ENCODE measurements at regions not wholly inside any gene's neighbourhood (a gene's known extent, or its start where the extent isn't known, plus 50 kb on each side); places are given as distances from the start of the nearest gene placed in this dataset.

GRCh38 chrX:125850693-125851092 lies 315.4 kb downstream of the DCAF12L2 start:
- H3K4me1 ChIP-seq (ENCODE audit: low read depth, poor library complexity, severe bottlenecking), result no peaks in the 10 kb centered on the region
- no peak overlapping the region for H3K4me3 ChIP-seq (IDR thresholded peaks at IDR 0.05; ENCODE audit: insufficient read depth, low read depth, low read length)
- H3K4me2 ChIP-seq, result no peak overlapping the region

GRCh38 chrX:125883169-125883568 lies 282.9 kb downstream of the DCAF12L2 start:
- no peaks in the 10 kb centered on the region for H4K20me1 ChIP-seq (ENCODE audit: insufficient read depth)
- no peaks in the 10 kb centered on the region for H3K4me1 ChIP-seq (ENCODE audit: low read depth, poor library complexity, severe bottlenecking)
- no peak overlapping the region for H3K27ac ChIP-seq
- no peak for TF ChIP-seq CTCF (conservative IDR thresholded peaks at IDR 0.05; ENCODE audit: low read depth, low read length)
- no peak overlapping the region for H3K4me3 ChIP-seq (IDR thresholded peaks at IDR 0.05; ENCODE audit: insufficient read depth, low read depth, low read length)
- H3K4me2 ChIP-seq, result no peak overlapping the region
- no peaks in the 10 kb centered on the region for H3K79me2 ChIP-seq (ENCODE audit: insufficient read depth, low read depth)
- no peaks in the 10 kb centered on the region for H3K27me3 ChIP-seq (ENCODE audit: insufficient read depth, low read depth)
- no peak overlapping the region for H2AFZ ChIP-seq (ENCODE audit: low read depth)
- H3K9ac ChIP-seq, result no peak overlapping the region
- no peaks in the 10 kb centered on the region for H3K36me3 ChIP-seq (ENCODE audit: insufficient read depth)

More at GRCh38 chrX:125850693-125851092, 315.4 kb downstream of the DCAF12L2 start:
- Histone ChIP-seq H3K36me3 (ENCODE audit: insufficient read depth) (no peaks in the 10 kb centered on the region), H3K27ac (no peak overlapping the region), H3K27me3 (ENCODE audit: insufficient read depth, low read depth) (no peaks in the 10 kb centered on the region), H3K79me2 (ENCODE audit: insufficient read depth, low read depth) (no peaks in the 10 kb centered on the region), H3K9ac (no peak overlapping the region), H4K20me1 (ENCODE audit: insufficient read depth) (no peaks in the 10 kb centered on the region), H2AFZ (ENCODE audit: low read depth) (no peak overlapping the region)
- TF ChIP-seq CTCF (conservative IDR thresholded peaks at IDR 0.05; ENCODE audit: low read depth, low read length), result no peak

GRCh38 chrX:125894947-125895346 lies 271.1 kb downstream of the DCAF12L2 start:
- TF ChIP-seq CTCF (conservative IDR thresholded peaks at IDR 0.05; ENCODE audit: low read depth, low read length), result no peak
- Histone ChIP-seq H3K9ac (no peak overlapping the region), H3K4me2 (no peak overlapping the region), H3K36me3 (ENCODE audit: insufficient read depth) (no peaks in the 10 kb centered on the region), H3K27ac (no peak overlapping the region), H2AFZ (ENCODE audit: low read depth) (no peak overlapping the region), H3K27me3 (ENCODE audit: insufficient read depth, low read depth) (no peaks in the 10 kb centered on the region), H4K20me1 (ENCODE audit: insufficient read depth) (no peaks in the 10 kb centered on the region), H3K79me2 (ENCODE audit: insufficient read depth, low read depth) (no peaks in the 10 kb centered on the region), H3K4me3 (IDR thresholded peaks at IDR 0.05; ENCODE audit: insufficient read depth, low read depth, low read length) (no peak overlapping the region), H3K4me1 (ENCODE audit: low read depth, poor library complexity, severe bottlenecking) (no peaks in the 10 kb centered on the region)

GRCh38 chrX:125895518-125895917 lies 270.6 kb downstream of the DCAF12L2 start:
- H3K79me2 ChIP-seq (ENCODE audit: insufficient read depth, low read depth), result no peaks in the 10 kb centered on the region
- H3K36me3 ChIP-seq (ENCODE audit: insufficient read depth), result no peaks in the 10 kb centered on the region
- no peak overlapping the region for H3K9ac ChIP-seq
- H3K4me2 ChIP-seq, result no peak overlapping the region
- no peaks in the 10 kb centered on the region for H3K4me1 ChIP-seq (ENCODE audit: low read depth, poor library complexity, severe bottlenecking)
- TF ChIP-seq CTCF (conservative IDR thresholded peaks at IDR 0.05; ENCODE audit: low read depth, low read length), result no peak
- no peaks in the 10 kb centered on the region for H3K27me3 ChIP-seq (ENCODE audit: insufficient read depth, low read depth)
- H4K20me1 ChIP-seq (ENCODE audit: insufficient read depth), result no peaks in the 10 kb centered on the region
- no peak overlapping the region for H2AFZ ChIP-seq (ENCODE audit: low read depth)
- H3K27ac ChIP-seq, result no peak overlapping the region
- no peak overlapping the region for H3K4me3 ChIP-seq (IDR thresholded peaks at IDR 0.05; ENCODE audit: insufficient read depth, low read depth, low read length)
